Esophagus squamous epithelium (tissue), 4 donors: ENCODE measurements at regions not wholly inside any gene's neighbourhood (a gene's known extent, or its start where the extent isn't known, plus 50 kb on each side); places are given as distances from the start of the nearest gene placed in this dataset.

Experiments
- POLR2A ChIP-seq, 4 donors: fragments of 450-650 bp; IDR thresholded peaks; one replicate each; pipeline ENCODE4 v1.6.1; 2017; ENCODE audit warnings: antibody characterized with exemption in 4 of 4, mild to moderate bottlenecking in 4 of 4, moderate library complexity in 3 of 4
- TF ChIP-seq, protein P1 (sequence below), 6 experiments: fragments of 450-650 bp in 4 of 6; fragments of 200-600 bp in 2 of 6; sonication (generic) in 2 of 6; IDR thresholded peaks; one replicate each; pipeline ENCODE4 v1.5.1; 2016 to 2019; ENCODE audit warnings: antibody characterized with exemption in 6 of 6, mild to moderate bottlenecking in 4 of 6, moderate library complexity in 4 of 6

DNA sequence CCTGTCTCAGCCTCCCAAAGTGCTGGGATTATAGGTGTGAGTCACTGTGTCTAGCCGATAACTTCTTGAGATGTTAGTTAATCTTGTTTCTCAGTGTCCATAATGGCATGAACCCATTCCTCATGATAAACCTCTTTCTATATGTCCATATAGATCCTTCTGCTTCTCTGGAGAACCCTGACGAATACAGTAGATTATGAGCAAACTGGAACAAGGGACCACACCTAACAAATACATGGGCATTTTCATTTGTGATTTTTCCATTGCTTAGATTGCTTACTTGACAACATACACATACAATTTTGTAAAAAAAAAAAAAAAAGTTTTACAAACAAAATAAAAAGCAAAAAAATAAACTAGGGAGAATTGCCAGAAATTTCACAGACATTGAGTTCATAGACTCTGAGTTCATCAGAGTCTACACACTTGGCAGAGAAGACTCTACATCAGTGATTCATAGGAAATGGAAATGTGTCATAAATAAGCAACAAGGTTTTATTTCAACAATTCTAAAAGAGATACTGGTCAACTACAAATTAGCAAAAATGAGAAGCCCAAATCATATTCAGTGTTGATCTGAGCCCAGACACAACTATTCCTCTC lies 96.7 kb downstream of the GALR1 start:
- TF ChIP-seq, protein P1, sequence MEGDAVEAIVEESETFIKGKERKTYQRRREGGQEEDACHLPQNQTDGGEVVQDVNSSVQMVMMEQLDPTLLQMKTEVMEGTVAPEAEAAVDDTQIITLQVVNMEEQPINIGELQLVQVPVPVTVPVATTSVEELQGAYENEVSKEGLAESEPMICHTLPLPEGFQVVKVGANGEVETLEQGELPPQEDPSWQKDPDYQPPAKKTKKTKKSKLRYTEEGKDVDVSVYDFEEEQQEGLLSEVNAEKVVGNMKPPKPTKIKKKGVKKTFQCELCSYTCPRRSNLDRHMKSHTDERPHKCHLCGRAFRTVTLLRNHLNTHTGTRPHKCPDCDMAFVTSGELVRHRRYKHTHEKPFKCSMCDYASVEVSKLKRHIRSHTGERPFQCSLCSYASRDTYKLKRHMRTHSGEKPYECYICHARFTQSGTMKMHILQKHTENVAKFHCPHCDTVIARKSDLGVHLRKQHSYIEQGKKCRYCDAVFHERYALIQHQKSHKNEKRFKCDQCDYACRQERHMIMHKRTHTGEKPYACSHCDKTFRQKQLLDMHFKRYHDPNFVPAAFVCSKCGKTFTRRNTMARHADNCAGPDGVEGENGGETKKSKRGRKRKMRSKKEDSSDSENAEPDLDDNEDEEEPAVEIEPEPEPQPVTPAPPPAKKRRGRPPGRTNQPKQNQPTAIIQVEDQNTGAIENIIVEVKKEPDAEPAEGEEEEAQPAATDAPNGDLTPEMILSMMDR (IDR thresholded peaks at IDR 0.05), result no peak
- no peak for TF ChIP-seq POLR2A (IDR thresholded peaks at IDR 0.05)
